ENCODE measurements at regions not wholly inside any gene's neighbourhood (a gene's known extent, or its start where the extent isn't known, plus 50 kb on each side); places are given as distances from the start of the nearest gene placed in this dataset.

DNA sequence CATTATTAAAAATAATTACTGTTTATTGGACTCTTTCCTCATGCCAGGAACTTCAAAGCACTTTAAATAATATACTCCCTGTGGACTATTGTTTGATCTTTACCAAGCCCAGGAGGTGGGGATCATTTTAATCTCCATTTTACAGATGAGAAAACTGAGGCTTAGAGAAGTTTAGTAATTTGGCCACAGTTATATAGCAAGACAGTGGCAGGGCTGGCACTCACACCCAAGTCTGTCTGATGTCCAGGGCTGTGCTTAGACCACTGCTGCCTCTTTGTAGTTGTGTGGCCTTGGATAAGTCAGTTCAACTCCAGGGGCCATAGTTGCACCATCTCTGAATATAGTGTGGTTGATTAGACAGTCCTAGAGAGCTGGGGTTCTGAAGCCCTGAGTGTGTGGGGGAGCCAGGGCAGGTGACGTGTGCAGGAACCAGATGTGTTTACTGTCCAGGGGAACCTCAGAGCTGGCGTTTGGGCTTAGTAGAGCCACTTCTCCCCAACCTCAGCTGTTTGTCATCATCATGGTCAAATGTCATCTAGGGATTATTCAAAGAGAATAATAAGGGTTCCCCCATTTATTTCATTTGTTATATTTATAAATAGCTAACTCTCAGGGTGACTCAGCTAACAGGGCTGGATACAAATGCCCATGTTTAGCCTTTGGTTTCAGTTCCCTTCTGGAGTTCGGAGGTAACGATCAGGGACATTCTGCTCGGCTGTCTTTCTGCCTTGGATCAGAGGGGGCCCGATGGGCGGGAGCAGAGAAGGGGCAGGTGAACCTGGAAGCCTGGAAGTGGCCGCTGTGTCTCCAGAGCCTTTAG lies 68.0 kb downstream of the BOLA3 start:
- no peaks in the 10 kb centered on the region for H3K4me1 ChIP-seq (ENCODE audit: control insufficient read depth, extremely low read depth, insufficient read depth, low read length)
- CTCF ChIA-PET: no interaction called here
- POLR2A ChIA-PET: no interaction called here
- no TSS peak for BruUV-seq (replicated peaks)
- FAIRE-seq (no peak), DNase-seq (ENCODE audit: low read depth, low spot score) (no peak)
- H3K36me3 ChIP-seq (ENCODE audit: control insufficient read depth in 2 of 2, extremely low read depth in 1 of 2, insufficient read depth in 2 of 2, low read length in 2 of 2): peaks cover 0 to 7% of the 10 kb centered on the region in 2 experiments
- TF ChIP-seq MYC (IDR thresholded peaks at IDR 0.05; ENCODE audit: low read depth, low read length): no peak
- TF ChIP-seq EZH2 (IDR thresholded peaks at IDR 0.05; ENCODE audit: borderline replicate concordance, low read depth, low read length, severe bottlenecking): no peak
- TF ChIP-seq FOS (IDR thresholded peaks at IDR 0.05; ENCODE audit: borderline replicate concordance, insufficient read depth, low read length): no peak
- TF ChIP-seq, protein P1, sequence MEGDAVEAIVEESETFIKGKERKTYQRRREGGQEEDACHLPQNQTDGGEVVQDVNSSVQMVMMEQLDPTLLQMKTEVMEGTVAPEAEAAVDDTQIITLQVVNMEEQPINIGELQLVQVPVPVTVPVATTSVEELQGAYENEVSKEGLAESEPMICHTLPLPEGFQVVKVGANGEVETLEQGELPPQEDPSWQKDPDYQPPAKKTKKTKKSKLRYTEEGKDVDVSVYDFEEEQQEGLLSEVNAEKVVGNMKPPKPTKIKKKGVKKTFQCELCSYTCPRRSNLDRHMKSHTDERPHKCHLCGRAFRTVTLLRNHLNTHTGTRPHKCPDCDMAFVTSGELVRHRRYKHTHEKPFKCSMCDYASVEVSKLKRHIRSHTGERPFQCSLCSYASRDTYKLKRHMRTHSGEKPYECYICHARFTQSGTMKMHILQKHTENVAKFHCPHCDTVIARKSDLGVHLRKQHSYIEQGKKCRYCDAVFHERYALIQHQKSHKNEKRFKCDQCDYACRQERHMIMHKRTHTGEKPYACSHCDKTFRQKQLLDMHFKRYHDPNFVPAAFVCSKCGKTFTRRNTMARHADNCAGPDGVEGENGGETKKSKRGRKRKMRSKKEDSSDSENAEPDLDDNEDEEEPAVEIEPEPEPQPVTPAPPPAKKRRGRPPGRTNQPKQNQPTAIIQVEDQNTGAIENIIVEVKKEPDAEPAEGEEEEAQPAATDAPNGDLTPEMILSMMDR (IDR thresholded peaks at IDR 0.05; ENCODE audit: extremely low read depth in 1 of 2, insufficient read depth in 1 of 2, low read depth in 1 of 2, low read length in 2 of 2): no peak
- TF ChIP-seq JUN (IDR thresholded peaks at IDR 0.05; ENCODE audit: borderline replicate concordance, insufficient read depth, insufficient read length, low read depth): no peak
- no peaks in the 10 kb centered on the region for H3K9me3 ChIP-seq (replicated peaks; ENCODE audit: control insufficient read depth, insufficient read depth, low read length)
- dilution Hi-C loops (cut with MboI; ENCODE audit: extremely low pct_ligation_motif_present, low sequenced_read_pairs): no loop called here
- H4K20me1 ChIP-seq (replicated peaks; ENCODE audit: control insufficient read depth, extremely low read depth, insufficient read depth, low read length): no peaks in the 10 kb centered on the region
- no peak overlapping the region for H3K27ac ChIP-seq (ENCODE audit: insufficient read depth, low read depth, low read length)
- H2AFZ ChIP-seq (ENCODE audit: low read depth, low read length): no peak overlapping the region
- H3K9me1 ChIP-seq (replicated peaks; ENCODE audit: control insufficient read depth, extremely low read depth, insufficient read depth, low read length): no peaks in the 10 kb centered on the region
- no peak overlapping the region for H3K9ac ChIP-seq (replicated peaks; ENCODE audit: extremely low read depth, insufficient read depth, low read length)
- H3K4me3 ChIP-seq (replicated peaks in 1 of 3; ENCODE audit: insufficient read depth in 1 of 3, low read depth in 1 of 3, low read length in 3 of 3): no peak overlapping the region
- intact Hi-C loops (cut with micrococcal nuclease): no loop called here
- H3K27me3 ChIP-seq (ENCODE audit: control insufficient read depth in 2 of 2, insufficient read depth in 2 of 2, low read length in 2 of 2): no peaks in the 10 kb centered on the region
- H3K4me2 ChIP-seq (ENCODE audit: insufficient read depth, low read length): no peak overlapping the region
- no peaks in the 10 kb centered on the region for H3K79me2 ChIP-seq (ENCODE audit: control insufficient read depth, insufficient read depth, low read length)
